ENCODE measurements at regions not wholly inside any gene's neighbourhood (a gene's known extent, or its start where the extent isn't known, plus 50 kb on each side); places are given as distances from the start of the nearest gene placed in this dataset.

DNA sequence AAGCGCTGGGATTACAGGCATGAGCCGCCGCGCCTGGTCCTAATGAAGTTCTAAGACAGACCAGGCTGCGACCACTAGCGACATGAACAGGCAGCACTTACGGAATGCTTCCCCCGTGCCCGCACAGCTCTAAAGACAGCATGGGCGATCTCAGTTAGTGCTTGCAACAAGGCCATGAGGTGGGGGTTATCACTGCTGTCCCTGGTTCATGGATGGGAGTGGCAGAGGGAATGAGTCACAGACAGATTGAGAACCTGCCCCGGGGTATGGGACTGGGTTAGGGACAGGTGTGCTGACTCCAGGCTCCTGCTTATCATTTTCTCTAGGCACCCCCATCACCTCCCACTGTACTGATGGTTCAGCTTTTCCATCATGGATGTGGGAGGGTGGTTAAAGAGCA lies 160.9 kb downstream of the VRK1 start:
- TF ChIP-seq, protein P1, sequence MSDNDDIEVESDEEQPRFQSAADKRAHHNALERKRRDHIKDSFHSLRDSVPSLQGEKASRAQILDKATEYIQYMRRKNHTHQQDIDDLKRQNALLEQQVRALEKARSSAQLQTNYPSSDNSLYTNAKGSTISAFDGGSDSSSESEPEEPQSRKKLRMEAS (IDR thresholded peaks at IDR 0.05; ENCODE audit: low read depth) = no peak
- TF ChIP-seq, protein P2, sequence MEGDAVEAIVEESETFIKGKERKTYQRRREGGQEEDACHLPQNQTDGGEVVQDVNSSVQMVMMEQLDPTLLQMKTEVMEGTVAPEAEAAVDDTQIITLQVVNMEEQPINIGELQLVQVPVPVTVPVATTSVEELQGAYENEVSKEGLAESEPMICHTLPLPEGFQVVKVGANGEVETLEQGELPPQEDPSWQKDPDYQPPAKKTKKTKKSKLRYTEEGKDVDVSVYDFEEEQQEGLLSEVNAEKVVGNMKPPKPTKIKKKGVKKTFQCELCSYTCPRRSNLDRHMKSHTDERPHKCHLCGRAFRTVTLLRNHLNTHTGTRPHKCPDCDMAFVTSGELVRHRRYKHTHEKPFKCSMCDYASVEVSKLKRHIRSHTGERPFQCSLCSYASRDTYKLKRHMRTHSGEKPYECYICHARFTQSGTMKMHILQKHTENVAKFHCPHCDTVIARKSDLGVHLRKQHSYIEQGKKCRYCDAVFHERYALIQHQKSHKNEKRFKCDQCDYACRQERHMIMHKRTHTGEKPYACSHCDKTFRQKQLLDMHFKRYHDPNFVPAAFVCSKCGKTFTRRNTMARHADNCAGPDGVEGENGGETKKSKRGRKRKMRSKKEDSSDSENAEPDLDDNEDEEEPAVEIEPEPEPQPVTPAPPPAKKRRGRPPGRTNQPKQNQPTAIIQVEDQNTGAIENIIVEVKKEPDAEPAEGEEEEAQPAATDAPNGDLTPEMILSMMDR (IDR thresholded peaks at IDR 0.05) = no peak
- TF ChIP-seq, protein P3, sequence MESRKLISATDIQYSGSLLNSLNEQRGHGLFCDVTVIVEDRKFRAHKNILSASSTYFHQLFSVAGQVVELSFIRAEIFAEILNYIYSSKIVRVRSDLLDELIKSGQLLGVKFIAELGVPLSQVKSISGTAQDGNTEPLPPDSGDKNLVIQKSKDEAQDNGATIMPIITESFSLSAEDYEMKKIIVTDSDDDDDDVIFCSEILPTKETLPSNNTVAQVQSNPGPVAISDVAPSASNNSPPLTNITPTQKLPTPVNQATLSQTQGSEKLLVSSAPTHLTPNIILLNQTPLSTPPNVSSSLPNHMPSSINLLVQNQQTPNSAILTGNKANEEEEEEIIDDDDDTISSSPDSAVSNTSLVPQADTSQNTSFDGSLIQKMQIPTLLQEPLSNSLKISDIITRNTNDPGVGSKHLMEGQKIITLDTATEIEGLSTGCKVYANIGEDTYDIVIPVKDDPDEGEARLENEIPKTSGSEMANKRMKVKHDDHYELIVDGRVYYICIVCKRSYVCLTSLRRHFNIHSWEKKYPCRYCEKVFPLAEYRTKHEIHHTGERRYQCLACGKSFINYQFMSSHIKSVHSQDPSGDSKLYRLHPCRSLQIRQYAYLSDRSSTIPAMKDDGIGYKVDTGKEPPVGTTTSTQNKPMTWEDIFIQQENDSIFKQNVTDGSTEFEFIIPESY (IDR thresholded peaks at IDR 0.05; ENCODE audit: borderline replicate concordance, low read depth) = no peak
- TF ChIP-seq RCOR1 (IDR thresholded peaks at IDR 0.05; ENCODE audit: low read length) (no peak), MEF2A (IDR thresholded peaks at IDR 0.05; ENCODE audit: borderline replicate concordance, low read depth) (no peak)
- TF ChIP-seq, protein P4, sequence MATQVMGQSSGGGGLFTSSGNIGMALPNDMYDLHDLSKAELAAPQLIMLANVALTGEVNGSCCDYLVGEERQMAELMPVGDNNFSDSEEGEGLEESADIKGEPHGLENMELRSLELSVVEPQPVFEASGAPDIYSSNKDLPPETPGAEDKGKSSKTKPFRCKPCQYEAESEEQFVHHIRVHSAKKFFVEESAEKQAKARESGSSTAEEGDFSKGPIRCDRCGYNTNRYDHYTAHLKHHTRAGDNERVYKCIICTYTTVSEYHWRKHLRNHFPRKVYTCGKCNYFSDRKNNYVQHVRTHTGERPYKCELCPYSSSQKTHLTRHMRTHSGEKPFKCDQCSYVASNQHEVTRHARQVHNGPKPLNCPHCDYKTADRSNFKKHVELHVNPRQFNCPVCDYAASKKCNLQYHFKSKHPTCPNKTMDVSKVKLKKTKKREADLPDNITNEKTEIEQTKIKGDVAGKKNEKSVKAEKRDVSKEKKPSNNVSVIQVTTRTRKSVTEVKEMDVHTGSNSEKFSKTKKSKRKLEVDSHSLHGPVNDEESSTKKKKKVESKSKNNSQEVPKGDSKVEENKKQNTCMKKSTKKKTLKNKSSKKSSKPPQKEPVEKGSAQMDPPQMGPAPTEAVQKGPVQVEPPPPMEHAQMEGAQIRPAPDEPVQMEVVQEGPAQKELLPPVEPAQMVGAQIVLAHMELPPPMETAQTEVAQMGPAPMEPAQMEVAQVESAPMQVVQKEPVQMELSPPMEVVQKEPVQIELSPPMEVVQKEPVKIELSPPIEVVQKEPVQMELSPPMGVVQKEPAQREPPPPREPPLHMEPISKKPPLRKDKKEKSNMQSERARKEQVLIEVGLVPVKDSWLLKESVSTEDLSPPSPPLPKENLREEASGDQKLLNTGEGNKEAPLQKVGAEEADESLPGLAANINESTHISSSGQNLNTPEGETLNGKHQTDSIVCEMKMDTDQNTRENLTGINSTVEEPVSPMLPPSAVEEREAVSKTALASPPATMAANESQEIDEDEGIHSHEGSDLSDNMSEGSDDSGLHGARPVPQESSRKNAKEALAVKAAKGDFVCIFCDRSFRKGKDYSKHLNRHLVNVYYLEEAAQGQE (IDR thresholded peaks at IDR 0.05; ENCODE audit: low read depth, low read length) = no peak

Data from SK-N-SH (cell line).